NT2/D1 (cell line): ENCODE measurements at regions not wholly inside any gene's neighbourhood (a gene's known extent, or its start where the extent isn't known, plus 50 kb on each side); places are given as distances from the start of the nearest gene placed in this dataset.
"Not testable (repeated sequence)": the region's sequence is repeated elsewhere in the genome, so short reads cannot be mapped to it uniquely, and the experiment has no call there.

Source experiments
- DNase-seq: peaks from one replicate; pipeline ENCODE4 v3.0.0-alpha.2; 2011; ENCODE audit warnings: low read depth, low spot score
- H3K27me3 ChIP-seq: 2 replicates; pipeline ENCODE4 v1.6.0; 2011; ENCODE audit warnings: mild to moderate bottlenecking; ENCODE audit not compliant: insufficient read length, insufficient read depth
- H3K36me3 ChIP-seq: 2 replicates; pipeline ENCODE4 v1.6.1; 2011; ENCODE audit warnings: mild to moderate bottlenecking, low read length, mixed read lengths; ENCODE audit not compliant: insufficient read depth, insufficient read length
- H3K4me1 ChIP-seq: 2 replicates; pipeline ENCODE4 v1.5.1; 2011; ENCODE audit not compliant: insufficient read depth, insufficient read length
- H3K4me3 ChIP-seq: 2 replicates; pipeline ENCODE4 v1.5.1; 2011; ENCODE audit warnings: low read depth; ENCODE audit not compliant: insufficient read length
- H3K9ac ChIP-seq: 2 replicates; pipeline ENCODE4 v1.6.0; 2011; ENCODE audit warnings: low read depth; ENCODE audit not compliant: insufficient read length
- H3K9me3 ChIP-seq: 2 replicates; pipeline ENCODE4 v1.5.1; 2011; ENCODE audit warnings: mild to moderate bottlenecking, low read length; ENCODE audit not compliant: insufficient read depth
- SUZ12 ChIP-seq: IDR thresholded peaks from 2 replicates; pipeline ENCODE4 v1.6.1; 2011; ENCODE audit not compliant: insufficient read length, insufficient read depth; ENCODE audit errors: extremely low read depth
- YY1 ChIP-seq: IDR thresholded peaks from 2 replicates; pipeline ENCODE4 v1.6.1; 2011; ENCODE audit not compliant: insufficient read length, insufficient read depth
- ZNF274 ChIP-seq: IDR thresholded peaks from 2 replicates; pipeline ENCODE4 v1.6.1; 2011; ENCODE audit warnings: mild to moderate bottlenecking, low read depth, low read length

DNA sequence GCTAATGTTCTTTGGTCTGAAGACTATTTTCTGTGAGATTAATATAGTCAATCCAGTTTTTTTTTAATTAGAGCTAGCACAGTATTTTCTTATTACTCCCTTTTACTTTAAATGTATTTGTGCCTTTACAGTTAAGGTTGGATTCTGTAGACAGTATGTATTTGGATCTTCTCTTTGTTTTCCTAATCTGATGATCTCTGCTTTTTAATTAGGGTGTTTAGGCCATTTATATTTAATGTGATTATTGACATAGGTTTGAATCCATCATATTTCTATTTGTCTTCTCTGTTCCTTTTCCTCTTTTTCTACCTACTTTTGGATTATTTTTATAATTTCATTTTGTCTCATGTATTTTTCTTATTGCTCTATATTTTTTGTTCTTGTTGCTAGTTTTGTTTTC, 437.7 kb downstream of the CPS1 start:
- H3K36me3 ChIP-seq: no peaks in the 10 kb centered on the region
- H3K4me3 ChIP-seq: no peak overlapping the region
- no peak overlapping the region for H3K9ac ChIP-seq
- H3K27me3 ChIP-seq: no peaks in the 10 kb centered on the region
- no peak for TF ChIP-seq YY1
- no peak for TF ChIP-seq SUZ12
- no peak for TF ChIP-seq ZNF274
- no peak for DNase-seq
- no peaks in the 10 kb centered on the region for H3K4me1 ChIP-seq
- peaks cover 6% of the 10 kb centered on the region for H3K9me3 ChIP-seq

DNA sequence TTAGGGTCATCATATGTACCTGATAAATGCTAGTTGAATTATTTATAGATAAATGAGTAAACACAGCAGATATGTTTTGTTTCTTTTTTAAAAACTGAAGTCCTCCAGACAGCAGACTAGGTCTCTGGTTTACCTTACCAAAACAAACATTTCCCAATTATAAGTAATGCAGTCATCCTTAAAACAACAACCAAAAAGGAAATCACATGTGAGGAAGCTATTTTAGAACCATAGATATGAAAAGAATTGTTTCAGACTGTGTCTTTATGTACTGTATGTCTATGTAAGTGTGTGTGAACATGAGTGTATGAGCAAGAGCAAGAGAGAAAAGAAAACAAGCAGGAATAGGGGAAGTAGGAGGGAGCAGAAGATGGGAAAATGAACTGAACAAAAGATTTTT, 441.0 kb downstream of the CPS1 start:
- no peaks in the 10 kb centered on the region for H3K27me3 ChIP-seq
- no peaks in the 10 kb centered on the region for H3K4me1 ChIP-seq
- no peak overlapping the region for H3K4me3 ChIP-seq
- no peaks in the 10 kb centered on the region for H3K36me3 ChIP-seq
- no peak overlapping the region for H3K9ac ChIP-seq
- DNase-seq: no peak
- TF ChIP-seq ZNF274: no peak
- no peak for TF ChIP-seq YY1
- no peak for TF ChIP-seq SUZ12
- H3K9me3 ChIP-seq: peaks cover 6% of the 10 kb centered on the region

DNA sequence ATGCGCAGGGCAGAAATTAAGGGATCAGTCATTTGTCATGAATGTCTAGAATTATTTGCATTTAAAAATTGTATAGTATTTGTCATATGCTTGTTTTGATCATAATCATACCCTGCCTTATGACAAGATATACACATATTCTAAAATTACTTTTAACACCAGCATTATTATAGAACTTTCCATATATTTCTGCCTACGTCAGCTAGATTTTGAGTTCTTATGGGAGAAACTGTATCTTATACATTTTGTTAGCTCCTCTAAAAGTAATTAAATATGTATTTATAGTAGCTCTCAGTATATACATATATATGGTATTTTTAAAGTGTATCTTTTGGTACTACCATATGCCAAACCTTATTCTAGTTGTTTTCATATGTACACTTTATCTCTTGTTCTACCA, 441.9 kb downstream of the CPS1 start:
- TF ChIP-seq ZNF274 (no peak), YY1 (no peak), SUZ12 (no peak)
- Histone ChIP-seq H3K27me3 (no peaks in the 10 kb centered on the region), H3K4me1 (no peaks in the 10 kb centered on the region), H3K36me3 (no peaks in the 10 kb centered on the region), H3K4me3 (no peak overlapping the region), H3K9me3 (peaks cover 6% of the 10 kb centered on the region), H3K9ac (no peak overlapping the region)
- no peak for DNase-seq

DNA sequence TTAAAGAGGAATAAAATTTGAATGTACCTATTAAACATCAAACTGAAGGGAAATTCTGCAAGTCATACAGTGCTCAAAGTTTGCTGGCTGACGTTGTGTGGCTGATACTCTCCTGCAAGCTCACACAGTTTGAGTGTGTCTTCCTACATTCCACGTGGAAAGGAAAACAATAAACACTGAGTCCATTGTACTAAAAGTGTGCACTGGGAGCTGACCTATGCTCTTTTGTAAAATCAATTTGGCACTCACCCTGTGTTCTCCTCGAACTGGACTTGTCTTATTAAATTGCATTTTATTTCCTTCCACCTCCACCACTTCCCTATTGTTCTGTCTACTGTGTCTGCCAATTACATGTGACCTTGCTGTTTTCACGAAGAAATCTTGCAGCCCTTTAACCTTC, 458.0 kb downstream of the CPS1 start:
- Histone ChIP-seq H3K36me3 (no peaks in the 10 kb centered on the region), H3K9me3 (no peaks in the 10 kb centered on the region), H3K4me3 (no peak overlapping the region), H3K27me3 (no peaks in the 10 kb centered on the region), H3K9ac (no peak overlapping the region), H3K4me1 (no peaks in the 10 kb centered on the region)
- TF ChIP-seq ZNF274 (no peak), SUZ12 (no peak), YY1 (no peak)
- no peak for DNase-seq

DNA sequence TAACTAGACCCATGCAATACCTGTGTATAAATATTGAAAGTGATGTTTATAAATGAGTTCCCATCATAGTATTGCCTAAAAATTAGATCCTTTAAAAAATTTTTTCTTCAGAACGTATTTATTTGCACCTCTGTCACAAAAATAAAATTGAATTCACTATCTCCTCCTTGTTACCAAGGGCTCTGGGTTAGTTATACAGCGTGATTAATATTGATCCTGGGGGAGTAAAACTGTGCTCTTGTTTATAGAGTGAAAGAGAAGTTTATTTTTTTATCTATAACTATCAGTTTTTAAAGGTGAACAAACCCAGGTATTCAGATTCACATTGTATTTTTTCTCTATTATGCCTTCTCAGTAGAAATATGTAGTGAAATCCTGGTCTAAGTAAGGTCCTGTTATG, 458.5 kb downstream of the CPS1 start:
- no peak for TF ChIP-seq YY1
- no peak for TF ChIP-seq ZNF274
- TF ChIP-seq SUZ12: no peak
- no peaks in the 10 kb centered on the region for H3K4me1 ChIP-seq
- H3K9ac ChIP-seq: no peak overlapping the region
- no peak for DNase-seq
- H3K4me3 ChIP-seq: no peak overlapping the region
- no peaks in the 10 kb centered on the region for H3K27me3 ChIP-seq
- no peaks in the 10 kb centered on the region for H3K36me3 ChIP-seq
- H3K9me3 ChIP-seq: no peaks in the 10 kb centered on the region

DNA sequence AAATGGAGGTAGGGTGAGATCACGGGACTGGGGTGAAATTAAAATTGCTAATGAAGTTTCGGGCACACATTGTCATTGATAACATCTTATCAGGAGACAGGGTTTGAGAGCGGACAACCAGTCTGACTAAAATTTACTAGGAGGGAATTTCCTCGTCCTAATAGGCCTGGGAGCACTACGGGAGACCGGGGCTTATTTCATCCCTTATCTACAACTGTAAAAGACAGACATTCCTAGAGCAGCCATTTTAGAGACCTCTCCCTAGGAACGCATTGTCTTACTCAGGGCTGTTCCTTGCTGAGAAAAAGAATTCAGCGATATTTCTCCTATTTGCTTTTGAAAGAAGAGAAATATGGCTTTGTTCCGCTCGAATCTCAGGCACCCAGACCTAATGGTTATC, 468.7 kb downstream of the CPS1 start:
- not testable (repeated sequence) for DNase-seq, H3K36me3 ChIP-seq, H3K4me3 ChIP-seq, H3K4me1 ChIP-seq, H3K27me3 ChIP-seq, H3K9ac ChIP-seq
- peaks cover 11% of the 10 kb centered on the region; the same call in 1 of the 2 replicates for H3K9me3 ChIP-seq

DNA sequence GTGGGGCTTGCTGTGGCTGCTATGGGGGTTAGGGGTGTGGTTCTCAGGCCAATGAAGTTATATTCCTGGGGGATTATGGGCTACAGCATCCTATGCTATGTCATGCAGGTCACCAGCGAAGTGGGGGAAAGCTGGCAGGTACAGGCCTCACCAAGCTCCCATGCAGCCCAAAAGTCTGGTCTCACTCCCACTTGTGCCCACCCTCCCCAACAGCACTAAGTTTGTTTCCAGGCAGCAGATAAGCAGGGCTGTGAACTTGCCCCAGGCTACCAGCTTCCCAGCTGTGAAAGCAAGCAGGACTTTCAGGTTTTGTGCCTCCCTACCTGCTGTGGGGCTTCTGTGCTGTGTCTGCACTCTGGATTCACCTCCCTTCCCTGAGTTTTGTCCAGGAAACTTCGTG, 469.7 kb downstream of the CPS1 start:
- no peak for DNase-seq
- TF ChIP-seq YY1 (no peak), SUZ12 (no peak), ZNF274 (no peak)

DNA sequence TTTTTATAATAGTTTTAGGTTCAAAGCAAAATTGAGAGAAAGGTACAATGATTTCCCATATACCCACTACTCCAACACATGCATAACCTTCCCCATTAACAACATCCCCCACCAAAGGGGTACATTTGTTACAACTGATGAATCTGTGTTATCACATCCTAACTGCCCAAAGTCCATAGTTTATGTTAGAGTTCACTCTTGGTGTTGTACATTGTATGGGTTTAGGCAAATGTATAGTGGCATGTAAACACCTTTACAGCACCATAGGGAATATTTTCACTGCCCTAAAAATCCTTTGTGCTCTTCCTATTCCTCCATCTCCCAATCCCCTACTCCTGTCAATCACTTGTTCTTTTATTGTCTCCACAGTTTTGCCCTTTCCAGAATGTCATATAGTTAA, 471.6 kb downstream of the CPS1 start:
- peaks cover 11% of the 10 kb centered on the region; the same call in 1 of the 2 replicates for H3K9me3 ChIP-seq
- no peaks in the 10 kb centered on the region for H3K27me3 ChIP-seq
- no peaks in the 10 kb centered on the region for H3K4me1 ChIP-seq
- no peaks in the 10 kb centered on the region for H3K36me3 ChIP-seq
- H3K4me3 ChIP-seq: no peak overlapping the region
- TF ChIP-seq ZNF274 (no peak), YY1 (no peak)
- DNase-seq: no peak
- no peak overlapping the region for H3K9ac ChIP-seq

More for the DNA sequence above, 469.7 kb downstream of the CPS1 start:
- no peaks in the 10 kb centered on the region for H3K36me3 ChIP-seq
- no peaks in the 10 kb centered on the region for H3K27me3 ChIP-seq
- no peak overlapping the region for H3K9ac ChIP-seq
- no peaks in the 10 kb centered on the region for H3K4me1 ChIP-seq
- no peak overlapping the region for H3K4me3 ChIP-seq
- peaks cover 11% of the 10 kb centered on the region; the same call in 1 of the 2 replicates for H3K9me3 ChIP-seq
